ENCODE measurements at regions not wholly inside any gene's neighbourhood (a gene's known extent, or its start where the extent isn't known, plus 50 kb on each side); places are given as distances from the start of the nearest gene placed in this dataset.

DNA sequence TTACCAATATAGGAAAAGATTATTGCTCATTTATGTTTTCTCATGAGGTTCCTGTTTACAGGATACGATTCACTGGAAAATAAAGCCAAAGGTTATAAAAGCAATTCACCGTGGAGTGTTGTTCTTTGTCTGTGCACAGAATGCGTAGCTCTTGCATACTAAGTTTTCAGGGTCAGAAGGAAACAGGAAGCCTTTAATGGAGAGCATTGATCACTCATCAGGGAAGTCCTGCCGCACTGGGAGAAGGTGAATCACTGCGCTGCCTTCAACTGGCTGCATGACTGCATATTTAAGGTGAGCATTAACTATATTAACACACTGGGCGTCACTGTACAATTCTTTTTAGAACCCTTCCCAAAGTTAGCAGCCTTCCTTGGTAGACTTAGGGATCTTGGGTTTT is 74.1 kb upstream of the SYK start:
- TF ChIP-seq ZNF565 (CRISPR knock-in tag; conservative IDR thresholded peaks at IDR 0.05; ENCODE audit: low read depth): no peak
- TF ChIP-seq, protein P1, sequence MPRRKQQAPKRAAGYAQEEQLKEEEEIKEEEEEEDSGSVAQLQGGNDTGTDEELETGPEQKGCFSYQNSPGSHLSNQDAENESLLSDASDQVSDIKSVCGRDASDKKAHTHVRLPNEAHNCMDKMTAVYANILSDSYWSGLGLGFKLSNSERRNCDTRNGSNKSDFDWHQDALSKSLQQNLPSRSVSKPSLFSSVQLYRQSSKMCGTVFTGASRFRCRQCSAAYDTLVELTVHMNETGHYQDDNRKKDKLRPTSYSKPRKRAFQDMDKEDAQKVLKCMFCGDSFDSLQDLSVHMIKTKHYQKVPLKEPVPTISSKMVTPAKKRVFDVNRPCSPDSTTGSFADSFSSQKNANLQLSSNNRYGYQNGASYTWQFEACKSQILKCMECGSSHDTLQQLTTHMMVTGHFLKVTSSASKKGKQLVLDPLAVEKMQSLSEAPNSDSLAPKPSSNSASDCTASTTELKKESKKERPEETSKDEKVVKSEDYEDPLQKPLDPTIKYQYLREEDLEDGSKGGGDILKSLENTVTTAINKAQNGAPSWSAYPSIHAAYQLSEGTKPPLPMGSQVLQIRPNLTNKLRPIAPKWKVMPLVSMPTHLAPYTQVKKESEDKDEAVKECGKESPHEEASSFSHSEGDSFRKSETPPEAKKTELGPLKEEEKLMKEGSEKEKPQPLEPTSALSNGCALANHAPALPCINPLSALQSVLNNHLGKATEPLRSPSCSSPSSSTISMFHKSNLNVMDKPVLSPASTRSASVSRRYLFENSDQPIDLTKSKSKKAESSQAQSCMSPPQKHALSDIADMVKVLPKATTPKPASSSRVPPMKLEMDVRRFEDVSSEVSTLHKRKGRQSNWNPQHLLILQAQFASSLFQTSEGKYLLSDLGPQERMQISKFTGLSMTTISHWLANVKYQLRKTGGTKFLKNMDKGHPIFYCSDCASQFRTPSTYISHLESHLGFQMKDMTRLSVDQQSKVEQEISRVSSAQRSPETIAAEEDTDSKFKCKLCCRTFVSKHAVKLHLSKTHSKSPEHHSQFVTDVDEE (CRISPR knock-in tag; IDR thresholded peaks at IDR 0.05): no peak
- TF ChIP-seq ZNF70 (CRISPR knock-in tag; IDR thresholded peaks at IDR 0.05): no peak
- no peak for TF ChIP-seq SNAI2 (CRISPR knock-in tag; IDR thresholded peaks at IDR 0.05)
- TF ChIP-seq, protein P2, sequence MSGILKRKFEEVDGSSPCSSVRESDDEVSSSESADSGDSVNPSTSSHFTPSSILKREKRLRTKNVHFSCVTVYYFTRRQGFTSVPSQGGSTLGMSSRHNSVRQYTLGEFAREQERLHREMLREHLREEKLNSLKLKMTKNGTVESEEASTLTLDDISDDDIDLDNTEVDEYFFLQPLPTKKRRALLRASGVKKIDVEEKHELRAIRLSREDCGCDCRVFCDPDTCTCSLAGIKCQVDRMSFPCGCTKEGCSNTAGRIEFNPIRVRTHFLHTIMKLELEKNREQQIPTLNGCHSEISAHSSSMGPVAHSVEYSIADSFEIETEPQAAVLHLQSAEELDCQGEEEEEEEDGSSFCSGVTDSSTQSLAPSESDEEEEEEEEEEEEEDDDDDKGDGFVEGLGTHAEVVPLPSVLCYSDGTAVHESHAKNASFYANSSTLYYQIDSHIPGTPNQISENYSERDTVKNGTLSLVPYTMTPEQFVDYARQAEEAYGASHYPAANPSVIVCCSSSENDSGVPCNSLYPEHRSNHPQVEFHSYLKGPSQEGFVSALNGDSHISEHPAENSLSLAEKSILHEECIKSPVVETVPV (CRISPR knock-in tag; IDR thresholded peaks at IDR 0.05): no peak
- TF ChIP-seq GLIS3 (CRISPR knock-in tag; IDR thresholded peaks at IDR 0.05): no peak
- TF ChIP-seq BACH2 (CRISPR knock-in tag; IDR thresholded peaks at IDR 0.05; ENCODE audit: borderline replicate concordance): no peak
- TF ChIP-seq ZFP30 (CRISPR knock-in tag; IDR thresholded peaks at IDR 0.05): no peak
- no peak for ATAC-seq

DNA sequence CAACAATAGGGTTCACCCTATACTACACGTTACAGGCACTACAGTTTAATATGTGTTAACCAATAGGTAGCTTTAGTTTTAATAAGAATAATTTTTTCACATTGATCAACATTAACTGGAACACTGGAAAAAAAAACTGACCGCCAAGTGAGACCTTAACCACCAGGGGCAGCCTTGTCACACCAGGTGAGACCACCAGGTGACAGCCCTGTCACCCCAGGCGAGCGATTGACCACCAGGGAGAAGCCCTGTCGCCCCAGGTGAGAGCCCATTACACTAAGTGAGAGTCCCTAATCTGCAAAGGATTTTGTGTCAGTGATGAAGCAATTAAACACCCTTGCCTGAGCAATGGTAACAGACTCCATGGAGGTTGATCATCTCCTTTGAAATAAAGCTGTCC is 75.4 kb upstream of the SYK start:
- TF ChIP-seq ZNF565 (CRISPR knock-in tag; conservative IDR thresholded peaks at IDR 0.05; ENCODE audit: low read depth): no peak
- TF ChIP-seq PPARA (CRISPR knock-in tag; IDR thresholded peaks at IDR 0.05; ENCODE audit: borderline replicate concordance): no peak
- TF ChIP-seq ZNF70 (CRISPR knock-in tag; IDR thresholded peaks at IDR 0.05): no peak
- no peak for TF ChIP-seq ZC3H10 (CRISPR knock-in tag; IDR thresholded peaks at IDR 0.05)
- no peak for TF ChIP-seq ARNTL (CRISPR knock-in tag; IDR thresholded peaks at IDR 0.05; ENCODE audit: borderline replicate concordance, low read depth)
- TF ChIP-seq, protein P1 (CRISPR knock-in tag; IDR thresholded peaks at IDR 0.05): no peak
- TF ChIP-seq ESRRG (CRISPR knock-in tag; IDR thresholded peaks at IDR 0.05): no peak
- TF ChIP-seq, protein P3, sequence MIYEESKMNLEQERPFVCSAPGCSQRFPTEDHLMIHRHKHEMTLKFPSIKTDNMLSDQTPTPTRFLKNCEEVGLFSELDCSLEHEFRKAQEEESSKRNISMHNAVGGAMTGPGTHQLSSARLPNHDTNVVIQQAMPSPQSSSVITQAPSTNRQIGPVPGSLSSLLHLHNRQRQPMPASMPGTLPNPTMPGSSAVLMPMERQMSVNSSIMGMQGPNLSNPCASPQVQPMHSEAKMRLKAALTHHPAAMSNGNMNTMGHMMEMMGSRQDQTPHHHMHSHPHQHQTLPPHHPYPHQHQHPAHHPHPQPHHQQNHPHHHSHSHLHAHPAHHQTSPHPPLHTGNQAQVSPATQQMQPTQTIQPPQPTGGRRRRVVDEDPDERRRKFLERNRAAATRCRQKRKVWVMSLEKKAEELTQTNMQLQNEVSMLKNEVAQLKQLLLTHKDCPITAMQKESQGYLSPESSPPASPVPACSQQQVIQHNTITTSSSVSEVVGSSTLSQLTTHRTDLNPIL (CRISPR knock-in tag; IDR thresholded peaks at IDR 0.05; ENCODE audit: low read depth): no peak
- TF ChIP-seq RARB (CRISPR knock-in tag; IDR thresholded peaks at IDR 0.05): no peak
- no peak for TF ChIP-seq ZFP3 (CRISPR knock-in tag; IDR thresholded peaks at IDR 0.05)
- no peak for TF ChIP-seq OSR1 (CRISPR knock-in tag; IDR thresholded peaks at IDR 0.05)
- no peak for TF ChIP-seq TOX (CRISPR knock-in tag; IDR thresholded peaks at IDR 0.05; ENCODE audit: borderline replicate concordance)
- no peak for ATAC-seq

DNA sequence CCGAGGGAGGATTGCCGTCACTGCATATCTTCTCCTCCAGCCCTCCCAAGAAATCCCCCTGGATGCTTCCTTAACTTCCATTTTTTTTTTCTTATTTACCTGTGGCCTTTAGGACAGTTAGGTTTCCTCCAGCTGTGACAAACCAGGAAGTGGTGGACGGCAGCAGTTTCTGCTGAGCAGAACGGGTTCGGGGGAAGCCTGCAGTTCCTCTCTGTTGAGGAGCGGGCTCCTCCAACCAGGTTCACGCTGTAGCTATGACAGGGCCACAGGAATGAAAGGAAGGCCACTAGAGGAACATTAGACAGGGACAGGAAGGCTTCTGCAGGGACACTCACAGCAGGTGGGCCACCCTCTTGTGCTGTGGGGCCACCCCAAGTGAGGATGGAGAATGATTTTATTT is 76.7 kb upstream of the SYK start:
- TF ChIP-seq ZNF565 (CRISPR knock-in tag; conservative IDR thresholded peaks at IDR 0.05; ENCODE audit: low read depth): no peak
- TF ChIP-seq RARB (CRISPR knock-in tag; IDR thresholded peaks at IDR 0.05): no peak
- no peak for TF ChIP-seq ZC3H10 (CRISPR knock-in tag; IDR thresholded peaks at IDR 0.05)
- TF ChIP-seq, protein P3 (CRISPR knock-in tag; IDR thresholded peaks at IDR 0.05; ENCODE audit: low read depth): no peak
- no peak for TF ChIP-seq ESRRG (CRISPR knock-in tag; IDR thresholded peaks at IDR 0.05)
- TF ChIP-seq ZFP30 (CRISPR knock-in tag; IDR thresholded peaks at IDR 0.05): no peak
- TF ChIP-seq ZNF8 (CRISPR knock-in tag; IDR thresholded peaks at IDR 0.05): no peak
- TF ChIP-seq TCF4 (CRISPR knock-in tag; IDR thresholded peaks at IDR 0.05; ENCODE audit: borderline replicate concordance): no peak
- no peak for TF ChIP-seq SNAI2 (CRISPR knock-in tag; IDR thresholded peaks at IDR 0.05)
- TF ChIP-seq, protein P4, sequence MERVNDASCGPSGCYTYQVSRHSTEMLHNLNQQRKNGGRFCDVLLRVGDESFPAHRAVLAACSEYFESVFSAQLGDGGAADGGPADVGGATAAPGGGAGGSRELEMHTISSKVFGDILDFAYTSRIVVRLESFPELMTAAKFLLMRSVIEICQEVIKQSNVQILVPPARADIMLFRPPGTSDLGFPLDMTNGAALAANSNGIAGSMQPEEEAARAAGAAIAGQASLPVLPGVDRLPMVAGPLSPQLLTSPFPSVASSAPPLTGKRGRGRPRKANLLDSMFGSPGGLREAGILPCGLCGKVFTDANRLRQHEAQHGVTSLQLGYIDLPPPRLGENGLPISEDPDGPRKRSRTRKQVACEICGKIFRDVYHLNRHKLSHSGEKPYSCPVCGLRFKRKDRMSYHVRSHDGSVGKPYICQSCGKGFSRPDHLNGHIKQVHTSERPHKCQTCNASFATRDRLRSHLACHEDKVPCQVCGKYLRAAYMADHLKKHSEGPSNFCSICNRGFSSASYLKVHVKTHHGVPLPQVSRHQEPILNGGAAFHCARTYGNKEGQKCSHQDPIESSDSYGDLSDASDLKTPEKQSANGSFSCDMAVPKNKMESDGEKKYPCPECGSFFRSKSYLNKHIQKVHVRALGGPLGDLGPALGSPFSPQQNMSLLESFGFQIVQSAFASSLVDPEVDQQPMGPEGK (CRISPR knock-in tag; IDR thresholded peaks at IDR 0.05; ENCODE audit: borderline replicate concordance): no peak
- ATAC-seq: no peak

All from SK-N-SH treated with all-trans-retinoic acid at 6 μM for 48 hours (cell line).